8988T (cell line): ENCODE measurements at regions not wholly inside any gene's neighbourhood (a gene's known extent, or its start where the extent isn't known, plus 50 kb on each side); places are given as distances from the start of the nearest gene placed in this dataset.

Source experiments
- DNase-seq: peaks from one replicate; pipeline ENCODE4 v3.0.0; 2011

GRCh38 chr2:203814661-203815540 lies 52.7 kb upstream of the CTLA4 start:
- peak; percentile 27 for DNase-seq

GRCh38 chr2:203815541-203815898 lies 52.1 kb upstream of the CTLA4 start:
- no peak for DNase-seq

- no peak for DNase-seq
Observed at GRCh38 chr2:203817147-203817546, 50.4 kb upstream of the CTLA4 start.
